ENCODE measurements at regions not wholly inside any gene's neighbourhood (a gene's known extent, or its start where the extent isn't known, plus 50 kb on each side); places are given as distances from the start of the nearest gene placed in this dataset.

GRCh38 chr13:30051531-30052060 lies 201.2 kb upstream of the UBL3 start:
- H3K79me2 ChIP-seq (ENCODE audit: low read length) = no peaks in the 10 kb centered on the region
- H3K36me3 ChIP-seq (replicated peaks; ENCODE audit: low read depth, low read length) = no peaks in the 10 kb centered on the region
- H2AFZ ChIP-seq (ENCODE audit: low read depth, low read length) = peak overlapping the region; percentile 86
- peaks cover 12% of the 10 kb centered on the region for H3K4me1 ChIP-seq (ENCODE audit: low read length)
- no peaks in the 10 kb centered on the region; the same call in 1 of the 2 replicates for H3K27me3 ChIP-seq (ENCODE audit: low read depth, low read length)
- H3K27ac ChIP-seq (ENCODE audit: low read length) = no peak overlapping the region
- no peak overlapping the region for H3K9ac ChIP-seq (ENCODE audit: low read length)
- peak overlapping the region; percentile 48 for H3K4me2 ChIP-seq (ENCODE audit: low read length)
- TF ChIP-seq CTCF (IDR thresholded peaks at IDR 0.05; ENCODE audit: low read depth, low read length) = no peak
- TF ChIP-seq EZH2phosphoT487 (IDR thresholded peaks at IDR 0.05; ENCODE audit: low read depth) = no peak
- peak overlapping the region; percentile 17; the same call in 1 of the 2 replicates for H3K4me3 ChIP-seq (ENCODE audit: low read length)
- no peaks in the 10 kb centered on the region for H3K9me3 ChIP-seq (ENCODE audit: insufficient read depth, low read length)
- no peaks in the 10 kb centered on the region for H4K20me1 ChIP-seq (ENCODE audit: insufficient read depth, low read length)

- Histone ChIP-seq H3K9ac (ENCODE audit: low read length) (no peak overlapping the region), H4K20me1 (ENCODE audit: insufficient read depth, low read length) (no peaks in the 10 kb centered on the region), H2AFZ (ENCODE audit: low read depth, low read length) (no peak overlapping the region), H3K36me3 (replicated peaks; ENCODE audit: low read depth, low read length) (no peaks in the 10 kb centered on the region), H3K4me2 (ENCODE audit: low read length) (no peak overlapping the region), H3K27me3 (ENCODE audit: low read depth, low read length) (no peaks in the 10 kb centered on the region; the same call in 1 of the 2 replicates), H3K79me2 (ENCODE audit: low read length) (no peaks in the 10 kb centered on the region), H3K4me3 (ENCODE audit: low read length) (no peak overlapping the region), H3K27ac (ENCODE audit: low read length) (no peak overlapping the region), H3K9me3 (ENCODE audit: insufficient read depth, low read length) (no peaks in the 10 kb centered on the region), H3K4me1 (ENCODE audit: low read length) (peaks cover 12% of the 10 kb centered on the region)
- TF ChIP-seq EZH2phosphoT487 (IDR thresholded peaks at IDR 0.05; ENCODE audit: low read depth) = no peak
- no peak for TF ChIP-seq CTCF (IDR thresholded peaks at IDR 0.05; ENCODE audit: low read depth, low read length)
Measured at GRCh38 chr13:30049692-30050091, 199.3 kb upstream of the UBL3 start.

DNA sequence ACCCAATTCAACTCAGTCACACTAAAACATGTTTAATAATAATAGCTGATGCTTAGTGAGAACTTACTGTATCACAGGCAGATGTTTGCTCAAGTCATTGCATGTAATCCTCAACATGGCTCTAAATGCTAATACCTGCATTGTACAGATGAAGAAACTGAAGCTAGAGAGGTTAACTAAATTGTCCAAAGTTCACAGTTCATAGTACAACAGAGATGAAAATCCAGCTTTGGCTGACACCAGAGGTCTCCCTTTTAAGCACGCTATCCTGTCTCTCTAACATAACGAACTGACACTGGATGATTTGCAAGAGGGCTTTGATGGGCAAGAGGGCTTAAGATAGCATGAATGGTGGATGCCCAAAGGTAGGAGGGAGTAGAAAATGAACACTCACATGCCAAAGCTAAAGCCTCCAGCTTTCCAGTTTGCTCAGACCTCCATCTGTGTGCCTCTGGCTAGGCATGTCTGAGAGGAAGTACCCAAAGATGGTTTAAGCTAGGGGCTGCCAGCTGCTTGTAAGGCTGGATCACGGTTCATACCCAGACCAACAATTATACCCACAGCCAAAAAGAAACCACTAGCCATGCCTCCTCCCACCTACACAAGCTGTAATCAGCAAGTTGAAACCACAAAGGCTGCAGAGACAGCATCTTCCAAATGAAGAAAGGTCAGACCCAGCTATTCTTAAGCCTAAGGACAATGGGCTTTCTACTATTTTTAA lies 196.9 kb upstream of the UBL3 start:
- TF ChIP-seq EZH2phosphoT487 (IDR thresholded peaks at IDR 0.05; ENCODE audit: low read depth) (no peak), CTCF (IDR thresholded peaks at IDR 0.05; ENCODE audit: low read depth, low read length) (no peak)
- Histone ChIP-seq H3K27me3 (ENCODE audit: low read depth, low read length) (no peaks in the 10 kb centered on the region), H2AFZ (ENCODE audit: low read depth, low read length) (no peak overlapping the region), H3K79me2 (ENCODE audit: low read length) (no peaks in the 10 kb centered on the region), H3K36me3 (replicated peaks; ENCODE audit: low read depth, low read length) (no peaks in the 10 kb centered on the region), H3K9me3 (ENCODE audit: insufficient read depth, low read length) (no peaks in the 10 kb centered on the region), H3K4me3 (ENCODE audit: low read length) (no peak overlapping the region), H3K4me2 (ENCODE audit: low read length) (no peak overlapping the region), H3K27ac (ENCODE audit: low read length) (no peak overlapping the region), H4K20me1 (ENCODE audit: insufficient read depth, low read length) (no peaks in the 10 kb centered on the region), H3K9ac (ENCODE audit: low read length) (no peak overlapping the region), H3K4me1 (ENCODE audit: low read length) (peaks cover 9% of the 10 kb centered on the region)

- Histone ChIP-seq H3K9ac (ENCODE audit: low read length) (no peak overlapping the region), H3K79me2 (ENCODE audit: low read length) (no peaks in the 10 kb centered on the region), H3K4me2 (ENCODE audit: low read length) (no peak overlapping the region), H2AFZ (ENCODE audit: low read depth, low read length) (no peak overlapping the region), H3K36me3 (replicated peaks; ENCODE audit: low read depth, low read length) (no peaks in the 10 kb centered on the region), H3K27ac (ENCODE audit: low read length) (no peak overlapping the region), H3K27me3 (ENCODE audit: low read depth, low read length) (no peaks in the 10 kb centered on the region), H4K20me1 (ENCODE audit: insufficient read depth, low read length) (no peaks in the 10 kb centered on the region), H3K4me1 (ENCODE audit: low read length) (no peaks in the 10 kb centered on the region), H3K9me3 (ENCODE audit: insufficient read depth, low read length) (no peaks in the 10 kb centered on the region), H3K4me3 (ENCODE audit: low read length) (no peak overlapping the region)
- TF ChIP-seq EZH2phosphoT487 (IDR thresholded peaks at IDR 0.05; ENCODE audit: low read depth) (no peak), CTCF (IDR thresholded peaks at IDR 0.05; ENCODE audit: low read depth, low read length) (no peak)
Measured at GRCh38 chr13:30045916-30046704, 195.7 kb upstream of the UBL3 start.
